HepG2 (cell line): ENCODE measurements at regions not wholly inside any gene's neighbourhood (a gene's known extent, or its start where the extent isn't known, plus 50 kb on each side); places are given as distances from the start of the nearest gene placed in this dataset.

ENCODE experiments used
- ATAC-seq: fragments of 200-7000 bp; cut with Tn5 transposase; 3 replicates; pipeline ENCODE4 v1.9.1; 2020; ENCODE audit warnings: mild to moderate bottlenecking, moderate library complexity
- BruUV-seq: library from RNA; stranded (reverse); fragments of 400-500 nt; replicated peaks from 2 replicates; lab custom pipeline; 2021; lab: Mats Ljungman, UMichigan
- CTCF ChIA-PET: fragments of 300-600 bp; formaldehyde crosslinking; extraction: SDS; loops from one replicate; lab custom pipeline; 2021; ENCODE audit warnings: low total read pairs, inconsistent platforms, low intra/inter-chr PET ratio; lab: Yijun Ruan, JAX
- POLR2A ChIA-PET: fragments of 350-600 bp; sonication (Branson Sonifier 250); formaldehyde crosslinking; loops from one replicate; lab custom pipeline; 2020; ENCODE audit warnings: antibody characterized with exemption, inconsistent platforms; lab: Yijun Ruan, JAX
- DNase-seq: peaks from one replicate; pipeline ENCODE4 v3.0.0-alpha.2; 2015; ENCODE audit warnings: low spot score
- FAIRE-seq: peaks from 3 replicates; lab custom pipeline; 2011; peaks lifted over from hg19 to GRCh38; lab: Jason Lieb, UNC
- H2AFZ ChIP-seq: one replicate; pipeline ENCODE4 v1.6.1; 2011; ENCODE audit warnings: low read length, inconsistent platforms
- H3K27ac ChIP-seq: fragments of 300-600 bp; 3 replicates; pipeline ENCODE4 v1.8.0; 2011; ENCODE audit warnings: mixed run types, mild to moderate bottlenecking, mixed read lengths, low read length, inconsistent platforms; ENCODE audit not compliant: insufficient read depth; ENCODE audit errors: extremely low read length
- H3K27me3 ChIP-seq, 2 experiments: fragments of 200-600 bp in 1 of 2; 2 replicates in 1 of 2; 3 replicates in 1 of 2; pipeline versions ENCODE4 v1.6.0 to v1.8.0; 2011; ENCODE audit warnings: low read length in 2 of 2, mild to moderate bottlenecking in 2 of 2, moderate library complexity in 2 of 2, inconsistent platforms in 1 of 2; ENCODE audit not compliant: insufficient read depth in 2 of 2, control insufficient read depth in 1 of 2
- H3K36me3 ChIP-seq, 2 experiments: fragments of 200-600 bp in 1 of 2; replicated peaks in 1 of 2; 2 replicates in 1 of 2; 3 replicates in 1 of 2; pipeline versions ENCODE4 v1.5.1 to v1.8.0; 2011; ENCODE audit warnings: low read length in 2 of 2, inconsistent platforms in 1 of 2; ENCODE audit not compliant: insufficient read depth in 2 of 2, control insufficient read depth in 1 of 2
- H3K4me1 ChIP-seq: 2 replicates; pipeline ENCODE4 v1.5.1; 2012; ENCODE audit warnings: low read length, inconsistent platforms; ENCODE audit not compliant: insufficient read depth
- H3K4me2 ChIP-seq: 2 replicates; pipeline ENCODE4 v1.6.0; 2011; ENCODE audit warnings: low read depth, low read length, inconsistent platforms
- H3K4me3 ChIP-seq, 3 experiments: fragments of 200-600 bp in 1 of 3; sonication (generic), shearing (Covaris generic) in 1 of 3; replicated peaks in 1 of 3; 2 replicates each; pipeline ENCODE4 v1.5.1; 2011 to 2016; ENCODE audit warnings: low read length in 3 of 3, inconsistent platforms in 2 of 3, low read depth in 2 of 3, mild to moderate bottlenecking in 2 of 3, control low read depth in 1 of 3, mixed read lengths in 1 of 3; ENCODE audit not compliant: insufficient read depth in 1 of 3
- H3K79me2 ChIP-seq: one replicate; pipeline ENCODE4 v1.6.1; 2011; ENCODE audit warnings: low read length, inconsistent platforms; ENCODE audit not compliant: insufficient read depth
- H3K9ac ChIP-seq: 2 replicates; pipeline ENCODE4 v1.6.0; 2011; ENCODE audit warnings: mild to moderate bottlenecking, low read depth, low read length, inconsistent platforms; ENCODE audit not compliant: insufficient read depth
- H3K9me3 ChIP-seq: 2 replicates; pipeline ENCODE4 v1.5.1; 2012; ENCODE audit warnings: mild to moderate bottlenecking, low read length
- H4K20me1 ChIP-seq: 2 replicates; pipeline ENCODE4 v1.6.0; 2011; ENCODE audit warnings: inconsistent platforms, mild to moderate bottlenecking, low read length, moderate library complexity; ENCODE audit not compliant: insufficient read depth
- FIP1L1 ChIP-seq: fragments of 200-400 bp; formaldehyde crosslinking; IDR thresholded peaks from 2 replicates; pipeline ENCODE4 v1.6.1; 2018; ENCODE audit warnings: low read depth, mild to moderate bottlenecking, low read length, moderate library complexity, borderline replicate concordance; ENCODE audit not compliant: insufficient read depth
- GABPB1 ChIP-seq: IDR thresholded peaks from 2 replicates; pipeline ENCODE4 v1.6.1; 2016; ENCODE audit warnings: mild to moderate bottlenecking, missing genetic modification reagents, moderate library complexity, missing compliant biosample characterization
- GATAD2A ChIP-seq: IDR thresholded peaks from 2 replicates; pipeline ENCODE4 v1.6.1; 2016
- HMGA1 ChIP-seq: sonication (generic); formaldehyde crosslinking; conservative IDR thresholded peaks from 2 replicates; pipeline ENCODE4 v1.4.0; 2020; ENCODE audit warnings: missing genetic modification reagents
- HOXA7 ChIP-seq: sonication (generic); formaldehyde crosslinking; IDR thresholded peaks from 2 replicates; pipeline ENCODE4 v1.8.1; 2022; ENCODE audit warnings: mild to moderate bottlenecking, missing genetic modification reagents, moderate library complexity
- SETDB1 ChIP-seq: sonication (generic); formaldehyde crosslinking; IDR thresholded peaks from 2 replicates; pipeline ENCODE4 v1.5.1; 2020; ENCODE audit warnings: missing genetic modification reagents, mild to moderate bottlenecking, borderline replicate concordance
- THAP11 ChIP-seq: IDR thresholded peaks from 2 replicates; pipeline ENCODE4 v1.6.1; 2016; ENCODE audit warnings: missing biosample characterization, missing genetic modification reagents
- THYN1 ChIP-seq: sonication (generic); formaldehyde crosslinking; IDR thresholded peaks from 2 replicates; pipeline ENCODE4 v1.8.1; 2023; ENCODE audit warnings: low read depth, mild to moderate bottlenecking, moderate library complexity, missing genetic modification reagents, borderline replicate concordance
- ZFP82 ChIP-seq: sonication (generic); formaldehyde crosslinking; IDR thresholded peaks from 2 replicates; pipeline ENCODE4 v1.5.1; 2020; ENCODE audit warnings: mild to moderate bottlenecking, missing genetic modification reagents, borderline replicate concordance
- ZNF333 ChIP-seq: sonication (generic); formaldehyde crosslinking; IDR thresholded peaks from 2 replicates; pipeline ENCODE4 v1.4.0; 2020; ENCODE audit warnings: mild to moderate bottlenecking, missing genetic modification reagents, borderline replicate concordance
- ZNF550 ChIP-seq: sonication (generic); formaldehyde crosslinking; IDR thresholded peaks from 2 replicates; pipeline ENCODE4 v1.4.0; 2020; ENCODE audit warnings: mild to moderate bottlenecking, missing genetic modification reagents, borderline replicate concordance
- ZNF747 ChIP-seq: sonication (generic); formaldehyde crosslinking; IDR thresholded peaks from 2 replicates; pipeline ENCODE4 v1.8.1; 2023; ENCODE audit warnings: missing genetic modification reagents, mild to moderate bottlenecking, borderline replicate concordance
- ZSCAN25 ChIP-seq: sonication (generic); formaldehyde crosslinking; IDR thresholded peaks from 2 replicates; pipeline ENCODE4 v1.8.0; 2022; ENCODE audit warnings: mild to moderate bottlenecking, missing genetic modification reagents
- WGBS: methylation state at CpG from one replicate; pipeline ENCODE4 v1.1.6; 2017; ENCODE audit warnings: low lambda C conversion rate; 5-methylcytosine and 5-hydroxymethylcytosine counted together
- in situ Hi-C: cut with HindIII; loops from 2 replicates; pipeline ENCODE4 v1.10.0; 2017; ENCODE audit warnings: low pct_unique_long_range_greater_than_20kb; ENCODE audit not compliant: extremely low pct_ligation_motif_present
- intact Hi-C: fragments of 100-400 bp; cut with micrococcal nuclease; formaldehyde crosslinking; loops from one replicate; pipeline ENCODE4 v1.10.0; 2022; ENCODE audit not compliant: unreplicated experiment
- TF ChIP-seq, protein P1 (sequence below): sonication (generic); formaldehyde crosslinking; IDR thresholded peaks from 2 replicates; pipeline ENCODE4 v1.8.0; 2022; ENCODE audit warnings: low read depth, missing genetic modification reagents
- TF ChIP-seq, protein P2 (sequence below): sonication (generic); formaldehyde crosslinking; IDR thresholded peaks from 2 replicates; pipeline ENCODE4 v1.4.0; 2020; ENCODE audit warnings: low read depth, mild to moderate bottlenecking, missing genetic modification reagents
- TF ChIP-seq, protein P3 (sequence below): sonication (generic); formaldehyde crosslinking; IDR thresholded peaks from 2 replicates; pipeline ENCODE4 v1.8.0; 2023; ENCODE audit warnings: mild to moderate bottlenecking, missing genetic modification reagents

DNA sequence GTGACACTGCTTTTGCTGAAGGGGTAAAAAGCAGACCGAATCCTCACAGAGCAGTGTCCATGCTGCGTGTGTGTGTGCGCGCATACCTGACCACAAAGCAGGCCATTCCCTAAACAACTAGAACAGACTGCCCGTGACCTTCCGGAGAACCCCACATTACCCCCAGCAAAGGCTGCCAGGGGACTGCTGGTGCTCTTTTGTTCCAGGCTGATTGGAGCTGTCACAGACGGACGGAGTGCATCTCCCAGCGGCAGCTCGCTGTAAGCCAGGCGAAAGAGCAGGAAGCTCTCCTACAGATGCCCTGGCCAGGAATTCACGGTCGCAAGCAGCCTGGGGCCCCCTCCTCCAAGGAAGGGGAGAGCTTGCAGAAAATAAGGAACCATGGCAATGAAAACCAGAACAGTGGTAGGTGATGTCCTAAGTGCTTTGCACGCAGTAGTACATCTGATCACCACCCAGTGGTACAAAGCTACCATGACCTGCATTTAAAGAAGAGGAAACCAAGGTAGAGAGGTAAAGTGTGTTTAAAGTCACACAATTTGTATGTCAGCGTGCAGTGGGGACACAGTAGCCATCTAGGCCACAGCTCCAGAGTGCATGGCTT lies 153.4 kb upstream of the DYNLRB2 start:
- H3K27me3 ChIP-seq = peaks cover 0 to 7% of the 10 kb centered on the region in 2 experiments; a peak in 2 of 5 replicates
- no peak overlapping the region for H3K4me2 ChIP-seq
- ChIA-PET POLR2A (no interaction called here), CTCF (no interaction called here)
- no peak overlapping the region for H2AFZ ChIP-seq
- no peaks in the 10 kb centered on the region for H4K20me1 ChIP-seq
- H3K27ac ChIP-seq = no peak overlapping the region
- in situ Hi-C loops = no loop called here
- ATAC-seq (peak; percentile 66), DNase-seq (no peak), FAIRE-seq (no peak)
- no peak overlapping the region for H3K9ac ChIP-seq
- no peaks in the 10 kb centered on the region for H3K36me3 ChIP-seq
- no peak overlapping the region for H3K4me3 ChIP-seq
- TF ChIP-seq ZNF550 (CRISPR knock-in tag) (no peak), SETDB1 (CRISPR knock-in tag) (no peak), THYN1 (CRISPR knock-in tag) (no peak), FIP1L1 (no peak), ZSCAN25 (no peak), ZFP82 (CRISPR knock-in tag) (no peak), HMGA1 (CRISPR knock-in tag) (no peak), HOXA7 (CRISPR knock-in tag) (no peak), GABPB1 (CRISPR knock-in tag) (no peak), ZNF333 (no peak), ZNF747 (CRISPR knock-in tag) (no peak), THAP11 (no peak), GATAD2A (CRISPR knock-in tag) (no peak)
- TF ChIP-seq, protein P1, sequence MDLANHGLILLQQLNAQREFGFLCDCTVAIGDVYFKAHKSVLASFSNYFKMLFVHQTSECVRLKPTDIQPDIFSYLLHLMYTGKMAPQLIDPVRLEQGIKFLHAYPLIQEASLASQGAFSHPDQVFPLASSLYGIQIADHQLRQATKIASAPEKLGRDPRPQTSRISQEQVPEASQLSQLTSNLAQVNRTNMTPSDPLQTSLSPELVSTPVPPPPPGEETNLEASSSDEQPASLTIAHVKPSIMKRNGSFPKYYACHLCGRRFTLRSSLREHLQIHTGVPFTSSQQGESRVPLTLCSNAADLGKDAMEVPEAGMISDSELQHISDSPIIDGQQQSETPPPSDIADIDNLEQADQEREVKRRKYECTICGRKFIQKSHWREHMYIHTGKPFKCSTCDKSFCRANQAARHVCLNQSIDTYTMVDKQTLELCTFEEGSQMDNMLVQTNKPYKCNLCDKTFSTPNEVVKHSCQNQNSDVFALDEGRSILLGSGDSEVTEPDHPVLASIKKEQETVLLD (CRISPR knock-in tag) = no peak
- TF ChIP-seq, protein P2, sequence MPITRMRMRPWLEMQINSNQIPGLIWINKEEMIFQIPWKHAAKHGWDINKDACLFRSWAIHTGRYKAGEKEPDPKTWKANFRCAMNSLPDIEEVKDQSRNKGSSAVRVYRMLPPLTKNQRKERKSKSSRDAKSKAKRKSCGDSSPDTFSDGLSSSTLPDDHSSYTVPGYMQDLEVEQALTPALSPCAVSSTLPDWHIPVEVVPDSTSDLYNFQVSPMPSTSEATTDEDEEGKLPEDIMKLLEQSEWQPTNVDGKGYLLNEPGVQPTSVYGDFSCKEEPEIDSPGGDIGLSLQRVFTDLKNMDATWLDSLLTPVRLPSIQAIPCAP = no peak
- TF ChIP-seq, protein P3, sequence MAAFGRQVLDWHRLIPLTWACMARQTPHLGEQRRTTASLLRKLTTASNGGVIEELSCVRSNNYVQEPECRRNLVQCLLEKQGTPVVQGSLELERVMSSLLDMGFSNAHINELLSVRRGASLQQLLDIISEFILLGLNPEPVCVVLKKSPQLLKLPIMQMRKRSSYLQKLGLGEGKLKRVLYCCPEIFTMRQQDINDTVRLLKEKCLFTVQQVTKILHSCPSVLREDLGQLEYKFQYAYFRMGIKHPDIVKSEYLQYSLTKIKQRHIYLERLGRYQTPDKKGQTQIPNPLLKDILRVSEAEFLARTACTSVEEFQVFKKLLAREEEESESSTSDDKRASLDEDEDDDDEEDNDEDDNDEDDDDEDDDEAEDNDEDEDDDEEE (CRISPR knock-in tag) = no peak
- no peaks in the 10 kb centered on the region for H3K9me3 ChIP-seq
- intact Hi-C loops = no loop called here
- no TSS peak for BruUV-seq
- no peaks in the 10 kb centered on the region for H3K79me2 ChIP-seq
- WGBS = 72% methylated on average over 11 of the region's 15 CpGs
- H3K4me1 ChIP-seq = peaks cover 7% of the 10 kb centered on the region
